Hepatocyte (in vitro differentiated cells): ENCODE measurements at regions not wholly inside any gene's neighbourhood (a gene's known extent, or its start where the extent isn't known, plus 50 kb on each side); places are given as distances from the start of the nearest gene placed in this dataset.

ENCODE experiments used
- CTCF ChIP-seq: fragments of 200-600 bp; sonication (generic); IDR thresholded peaks from 2 replicates; pipeline ENCODE4 v1.5.1; 2016; ENCODE audit warnings: antibody characterized with exemption, mild to moderate bottlenecking; ENCODE audit not compliant: poor library complexity
- EZH2 ChIP-seq: fragments of 200-600 bp; sonication (generic); IDR thresholded peaks from 2 replicates; pipeline ENCODE4 v1.6.1; 2016; ENCODE audit warnings: antibody characterized with exemption, mild to moderate bottlenecking, borderline replicate concordance
- EZH2phosphoT487 ChIP-seq: fragments of 200-600 bp; sonication (generic); IDR thresholded peaks from one replicate; pipeline ENCODE4 v1.6.1; 2018; ENCODE audit warnings: antibody characterized with exemption, mild to moderate bottlenecking, low read depth, moderate library complexity; ENCODE audit not compliant: unreplicated experiment, severe bottlenecking

- TF ChIP-seq CTCF (no peak), EZH2phosphoT487 (no peak), EZH2 (no peak)
Observed at GRCh38 chr9:73451003-73451402, 299.3 kb downstream of the ANXA1 start.
